Fibroblast of lung (primary cell): ENCODE measurements at regions not wholly inside any gene's neighbourhood (a gene's known extent, or its start where the extent isn't known, plus 50 kb on each side); places are given as distances from the start of the nearest gene placed in this dataset.

Experiments used
- CTCF ChIP-seq, 2 donors: IDR thresholded peaks in 1 of 2; conservative IDR thresholded peaks in 1 of 2; 1 replicate in 1 of 2; 2 replicates in 1 of 2; pipeline ENCODE4 v1.5.1; 2011 to 2012; ENCODE audit warnings: low read length in 2 of 2, control low read depth in 1 of 2, inconsistent platforms in 1 of 2, low read depth in 1 of 2, mild to moderate bottlenecking in 1 of 2
- EZH2 ChIP-seq: IDR thresholded peaks from 2 replicates; pipeline ENCODE4 v1.5.1; 2012; ENCODE audit warnings: low read length, control low read depth, mild to moderate bottlenecking; ENCODE audit errors: missing control alignments

- TF ChIP-seq CTCF (conservative IDR thresholded peaks at IDR 0.05 in 1 of 2, IDR thresholded peaks at IDR 0.05 in 1 of 2; ENCODE audit: low read depth in 1 of 2, low read length in 2 of 2), result no peak
- TF ChIP-seq EZH2, result no peak
These were observed 113.9 kb downstream of the ARRDC3 start for GRCh38 chr5:91269198-91269597.
